ENCODE measurements at regions not wholly inside any gene's neighbourhood (a gene's known extent, or its start where the extent isn't known, plus 50 kb on each side); places are given as distances from the start of the nearest gene placed in this dataset.

DNA sequence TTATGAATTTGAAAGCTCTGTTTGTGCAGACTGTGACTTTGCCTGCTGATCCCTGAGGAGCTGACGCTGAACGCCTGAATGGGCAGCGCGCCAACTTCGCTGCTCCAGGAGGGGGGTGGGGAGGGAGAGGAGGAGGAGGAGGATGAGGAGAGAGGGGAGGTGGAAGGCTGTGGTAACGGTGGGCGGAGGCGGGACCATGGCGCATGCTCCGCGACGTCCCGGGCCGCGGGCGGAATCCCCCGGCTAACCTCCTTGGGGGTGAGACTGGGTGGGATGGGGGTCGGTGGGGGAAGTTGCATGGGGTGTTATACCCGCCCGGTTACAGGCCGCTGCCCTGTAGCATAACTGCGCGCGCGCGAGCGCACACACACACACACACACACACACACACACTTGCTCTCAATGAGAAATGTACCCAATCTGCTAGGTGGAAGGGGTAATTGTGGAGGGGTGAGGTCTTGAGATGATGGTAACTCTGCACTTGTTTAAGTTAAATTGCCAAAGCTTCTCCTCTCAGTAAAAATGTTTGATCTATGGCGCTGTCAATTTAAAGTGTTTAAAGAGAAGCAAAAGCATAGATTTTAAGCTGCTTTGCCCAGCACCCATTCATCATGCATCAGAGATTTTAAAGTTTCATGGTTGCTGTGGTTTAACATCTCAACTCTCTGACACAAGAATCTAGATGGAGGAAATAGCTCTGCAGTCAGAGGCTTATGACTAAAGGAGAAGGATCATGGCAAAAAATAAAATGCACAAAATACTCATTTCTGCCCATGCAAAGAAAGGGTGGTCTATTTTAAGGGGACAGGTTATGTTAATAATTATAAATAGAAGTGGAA is 76.6 kb upstream of the TBCA start:
- no TSS peak for BruUV-seq (replicated peaks)
- Histone ChIP-seq H3K27ac (ENCODE audit: extremely low read depth, low read depth, low read length) (no peak overlapping the region), H2AFZ (ENCODE audit: low read depth, low read length) (no peak overlapping the region), H3K9me1 (ENCODE audit: control insufficient read depth, insufficient read depth, low read length) (no peaks in the 10 kb centered on the region), H3K36me3 (ENCODE audit: control insufficient read depth, insufficient read depth, low read length) (no peaks in the 10 kb centered on the region), H3K9ac (ENCODE audit: insufficient read depth in 1 of 2, low read depth in 2 of 2, low read length in 2 of 2) (no peak overlapping the region), H3K27me3 (ENCODE audit: control insufficient read depth in 2 of 2, insufficient read depth in 2 of 2, low read length in 2 of 2) (peaks cover 16 to 27% of the 10 kb centered on the region in 2 experiments; a peak in 4 of 5 replicates), H3K9me3 (replicated peaks; ENCODE audit: control insufficient read depth, insufficient read depth, low read depth, low read length) (no peaks in the 10 kb centered on the region), H3K4me2 (ENCODE audit: insufficient read depth, low read length) (no peak overlapping the region), H3K4me1 (replicated peaks in 1 of 2; ENCODE audit: control insufficient read depth in 2 of 2, insufficient read depth in 2 of 2, low read length in 2 of 2) (peaks cover 0 to 11% of the 10 kb centered on the region in 2 experiments; a peak in 1 of 5 replicates), H4K20me1 (replicated peaks; ENCODE audit: control insufficient read depth, insufficient read depth, low read length) (no peaks in the 10 kb centered on the region), H3K4me3 (no peak overlapping the region), H3K79me2 (ENCODE audit: control insufficient read depth, insufficient read depth, low read length) (no peaks in the 10 kb centered on the region)
- intact Hi-C loops (cut with micrococcal nuclease) (no loop called here), in situ Hi-C loops (cut with MboI) (no loop called here)
- POLR2A ChIA-PET = interaction anchor here (0.7 kb wide), 1 partner anchor 19 kb away, joined by 3 read pairs; no protein-coding TSS in a partner anchor
- no peak for DNase-seq (ENCODE audit: extremely low read depth in 1 of 4, low spot score in 3 of 4)
- TF ChIP-seq NFIC (IDR thresholded peaks at IDR 0.05) = peak; percentile 63
- TF ChIP-seq, protein P1, sequence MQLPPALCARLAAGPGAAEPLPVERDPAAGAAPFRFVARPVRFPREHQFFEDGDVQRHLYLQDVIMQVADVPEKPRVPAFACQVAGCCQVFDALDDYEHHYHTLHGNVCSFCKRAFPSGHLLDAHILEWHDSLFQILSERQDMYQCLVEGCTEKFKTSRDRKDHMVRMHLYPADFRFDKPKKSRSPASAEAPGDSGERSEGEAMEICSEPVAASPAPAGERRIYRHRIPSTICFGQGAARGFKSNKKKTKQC (CRISPR knock-in tag; IDR thresholded peaks at IDR 0.05) = no peak
- no peak for FAIRE-seq
- CTCF ChIA-PET (ENCODE audit: low intra/inter-chr PET ratio) = interaction anchor here (0.6 kb wide), 1 partner anchor 121 kb away, joined by 3 read pairs; no protein-coding TSS in a partner anchor
- WGBS (ENCODE audit: insufficient coverage, low coverage, missing lambda C conversion rate) = 28% methylated on average over 16 of the region's 28 CpGs
- ATAC-seq = no peak

DNA sequence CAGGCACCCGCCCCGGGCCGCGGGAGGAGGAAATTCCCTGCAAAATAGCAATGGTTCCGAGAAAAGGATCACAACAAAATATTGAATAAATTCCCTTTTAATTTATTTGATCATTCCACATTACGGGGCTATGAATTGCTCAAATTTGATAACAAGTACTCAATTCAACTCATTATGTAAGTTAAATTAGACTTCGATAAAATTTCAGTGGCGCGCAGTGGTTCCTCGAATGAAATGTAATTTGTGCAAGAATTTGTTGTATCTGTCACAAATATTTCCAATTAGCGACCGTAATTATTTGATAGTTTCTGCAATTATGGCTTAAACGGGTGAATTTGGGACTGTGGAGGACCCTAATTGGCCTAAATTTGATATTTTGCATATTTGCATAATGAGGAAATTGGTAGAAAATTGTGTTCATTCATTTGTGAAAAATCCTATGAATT is 76.0 kb upstream of the TBCA start:
- Histone ChIP-seq H3K4me2 (ENCODE audit: insufficient read depth, low read length) (no peak overlapping the region), H3K9me3 (replicated peaks; ENCODE audit: control insufficient read depth, insufficient read depth, low read depth, low read length) (no peaks in the 10 kb centered on the region), H3K27me3 (ENCODE audit: control insufficient read depth in 2 of 2, insufficient read depth in 2 of 2, low read length in 2 of 2) (peaks cover 22 to 33% of the 10 kb centered on the region in 2 experiments; a peak in 4 of 5 replicates), H3K79me2 (ENCODE audit: control insufficient read depth, insufficient read depth, low read length) (no peaks in the 10 kb centered on the region), H3K9me1 (ENCODE audit: control insufficient read depth, insufficient read depth, low read length) (no peaks in the 10 kb centered on the region), H4K20me1 (replicated peaks; ENCODE audit: control insufficient read depth, insufficient read depth, low read length) (no peaks in the 10 kb centered on the region), H3K36me3 (ENCODE audit: control insufficient read depth, insufficient read depth, low read length) (no peaks in the 10 kb centered on the region), H2AFZ (ENCODE audit: low read depth, low read length) (no peak overlapping the region), H3K4me3 (no peak overlapping the region), H3K27ac (ENCODE audit: extremely low read depth, low read depth, low read length) (no peak overlapping the region), H3K9ac (ENCODE audit: insufficient read depth in 1 of 2, low read depth in 2 of 2, low read length in 2 of 2) (no peak overlapping the region), H3K4me1 (replicated peaks in 1 of 2; ENCODE audit: control insufficient read depth in 2 of 2, insufficient read depth in 2 of 2, low read length in 2 of 2) (peaks cover 0 to 11% of the 10 kb centered on the region in 2 experiments; a peak in 1 of 5 replicates)
- WGBS (ENCODE audit: insufficient coverage, low coverage, missing lambda C conversion rate) = 38% methylated on average over 9 of the region's 13 CpGs
- in situ Hi-C loops (cut with MboI) (no loop called here), intact Hi-C loops (cut with micrococcal nuclease) (no loop called here)
- no peak for ATAC-seq
- BruUV-seq (replicated peaks) = no TSS peak
- DNase-seq (ENCODE audit: extremely low read depth in 1 of 4, low spot score in 3 of 4) = no peak
- POLR2A ChIA-PET = interaction anchor here (0.7 kb wide), 1 partner anchor 18 kb away, joined by 3 read pairs; no protein-coding TSS in a partner anchor
- FAIRE-seq = no peak
- CTCF ChIA-PET (ENCODE audit: low intra/inter-chr PET ratio) = no interaction called here
- TF ChIP-seq, protein P2, sequence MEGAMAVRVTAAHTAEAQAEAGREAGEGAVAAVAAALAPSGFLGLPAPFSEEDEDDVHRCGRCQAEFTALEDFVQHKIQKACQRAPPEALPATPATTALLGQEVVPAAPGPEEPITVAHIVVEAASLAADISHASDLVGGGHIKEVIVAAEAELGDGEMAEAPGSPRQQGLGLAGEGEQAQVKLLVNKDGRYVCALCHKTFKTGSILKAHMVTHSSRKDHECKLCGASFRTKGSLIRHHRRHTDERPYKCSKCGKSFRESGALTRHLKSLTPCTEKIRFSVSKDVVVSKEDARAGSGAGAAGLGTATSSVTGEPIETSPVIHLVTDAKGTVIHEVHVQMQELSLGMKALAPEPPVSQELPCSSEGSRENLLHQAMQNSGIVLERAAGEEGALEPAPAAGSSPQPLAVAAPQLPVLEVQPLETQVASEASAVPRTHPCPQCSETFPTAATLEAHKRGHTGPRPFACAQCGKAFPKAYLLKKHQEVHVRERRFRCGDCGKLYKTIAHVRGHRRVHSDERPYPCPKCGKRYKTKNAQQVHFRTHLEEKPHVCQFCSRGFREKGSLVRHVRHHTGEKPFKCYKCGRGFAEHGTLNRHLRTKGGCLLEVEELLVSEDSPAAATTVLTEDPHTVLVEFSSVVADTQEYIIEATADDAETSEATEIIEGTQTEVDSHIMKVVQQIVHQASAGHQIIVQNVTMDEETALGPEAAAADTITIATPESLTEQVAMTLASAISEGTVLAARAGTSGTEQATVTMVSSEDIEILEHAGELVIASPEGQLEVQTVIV (CRISPR knock-in tag; IDR thresholded peaks at IDR 0.05; ENCODE audit: borderline replicate concordance) = no peak
- TF ChIP-seq, protein P3, sequence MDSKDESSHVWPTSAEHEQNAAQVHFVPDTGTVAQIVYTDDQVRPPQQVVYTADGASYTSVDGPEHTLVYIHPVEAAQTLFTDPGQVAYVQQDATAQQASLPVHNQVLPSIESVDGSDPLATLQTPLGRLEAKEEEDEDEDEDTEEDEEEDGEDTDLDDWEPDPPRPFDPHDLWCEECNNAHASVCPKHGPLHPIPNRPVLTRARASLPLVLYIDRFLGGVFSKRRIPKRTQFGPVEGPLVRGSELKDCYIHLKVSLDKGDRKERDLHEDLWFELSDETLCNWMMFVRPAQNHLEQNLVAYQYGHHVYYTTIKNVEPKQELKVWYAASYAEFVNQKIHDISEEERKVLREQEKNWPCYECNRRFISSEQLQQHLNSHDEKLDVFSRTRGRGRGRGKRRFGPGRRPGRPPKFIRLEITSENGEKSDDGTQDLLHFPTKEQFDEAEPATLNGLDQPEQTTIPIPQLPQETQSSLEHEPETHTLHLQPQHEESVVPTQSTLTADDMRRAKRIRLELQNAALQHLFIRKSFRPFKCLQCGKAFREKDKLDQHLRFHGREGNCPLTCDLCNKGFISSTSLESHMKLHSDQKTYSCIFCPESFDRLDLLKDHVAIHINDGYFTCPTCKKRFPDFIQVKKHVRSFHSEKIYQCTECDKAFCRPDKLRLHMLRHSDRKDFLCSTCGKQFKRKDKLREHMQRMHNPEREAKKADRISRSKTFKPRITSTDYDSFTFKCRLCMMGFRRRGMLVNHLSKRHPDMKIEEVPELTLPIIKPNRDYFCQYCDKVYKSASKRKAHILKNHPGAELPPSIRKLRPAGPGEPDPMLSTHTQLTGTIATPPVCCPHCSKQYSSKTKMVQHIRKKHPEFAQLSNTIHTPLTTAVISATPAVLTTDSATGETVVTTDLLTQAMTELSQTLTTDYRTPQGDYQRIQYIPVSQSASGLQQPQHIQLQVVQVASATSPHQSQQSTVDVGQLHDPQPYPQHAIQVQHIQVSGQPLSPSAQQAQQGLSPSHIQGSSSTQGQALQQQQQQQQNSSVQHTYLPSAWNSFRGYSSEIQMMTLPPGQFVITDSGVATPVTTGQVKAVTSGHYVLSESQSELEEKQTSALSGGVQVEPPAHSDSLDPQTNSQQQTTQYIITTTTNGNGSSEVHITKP (IDR thresholded peaks at IDR 0.05; ENCODE audit: partially characterized antibody) = no peak
